Right ventricle myocardium superior (tissue), 1 donor: ENCODE measurements at regions not wholly inside any gene's neighbourhood (a gene's known extent, or its start where the extent isn't known, plus 50 kb on each side); places are given as distances from the start of the nearest gene placed in this dataset.
A peak's percentile ranks its signal among the peaks of the same experiment; 100 is the strongest.

Experiments used
- ATAC-seq: fragments of 200-7000 bp; cut with Tn5 transposase; one replicate; pipeline ENCODE4 v1.9.1; 2020; ENCODE audit warnings: mild to moderate bottlenecking; ENCODE audit not compliant: poor library complexity
- DNase-seq: peaks from one replicate; pipeline ENCODE4 v3.0.0-alpha.2; 2020
- intact Hi-C: fragments of 100-400 bp; cut with DNase I; formaldehyde crosslinking; loops from one replicate; pipeline ENCODE4 v1.11.2; 2022
- donor health status: DM: no; HTN: yes; CAD: no; lungs with severe emphysema.

GRCh38 chr1:187212377-187212776 is 383.6 kb downstream of the PLA2G4A start:
- intact Hi-C loops = no loop called here
- DNase-seq (no peak), ATAC-seq (no peak)

- ATAC-seq (no peak), DNase-seq (no peak)
- intact Hi-C loops = no loop called here
Measured at GRCh38 chr1:187226396-187226795, 397.6 kb downstream of the PLA2G4A start.

- ATAC-seq = no peak
- no peak for DNase-seq
- intact Hi-C loops = no loop called here
Measured at GRCh38 chr1:187228790-187229189, 400.0 kb downstream of the PLA2G4A start.

- intact Hi-C loops = no loop called here
- no peak for ATAC-seq
- DNase-seq = no peak
Measured at GRCh38 chr1:187229496-187229895, 400.7 kb downstream of the PLA2G4A start.

GRCh38 chr1:187234706-187235105 is 406.0 kb downstream of the PLA2G4A start:
- ATAC-seq = no peak

GRCh38 chr1:187236199-187236598 is 407.4 kb downstream of the PLA2G4A start:
- DNase-seq (no peak), ATAC-seq (no peak)
- intact Hi-C loops = no loop called here

More at GRCh38 chr1:187234706-187235105, 406.0 kb downstream of the PLA2G4A start:
- intact Hi-C loops = no loop called here
- no peak for DNase-seq

DNA sequence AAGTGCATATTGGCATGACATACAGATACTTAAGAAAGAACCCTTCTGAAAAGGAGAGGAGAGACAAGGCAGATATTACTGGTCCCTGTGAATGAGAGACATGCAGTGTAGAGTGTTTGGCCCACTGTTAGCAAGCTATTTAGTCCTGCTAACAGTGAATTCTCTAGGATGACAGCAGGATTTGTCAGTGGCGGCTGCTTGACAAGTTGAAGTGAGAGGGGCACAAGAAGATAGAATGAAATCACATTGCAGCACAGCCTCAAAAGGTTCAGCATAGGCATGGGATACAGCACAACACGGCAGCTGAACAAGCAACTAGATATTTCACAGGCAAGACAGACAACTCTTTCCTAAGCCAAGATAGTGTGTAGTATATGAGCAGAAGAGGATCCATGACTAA is 407.9 kb downstream of the PLA2G4A start:
- DNase-seq = no peak
- intact Hi-C loops = no loop called here
- peak; percentile 62 for ATAC-seq

GRCh38 chr1:187237542-187237941 is 408.8 kb downstream of the PLA2G4A start:
- intact Hi-C loops = no loop called here
- no peak for DNase-seq
- no peak for ATAC-seq

DNA sequence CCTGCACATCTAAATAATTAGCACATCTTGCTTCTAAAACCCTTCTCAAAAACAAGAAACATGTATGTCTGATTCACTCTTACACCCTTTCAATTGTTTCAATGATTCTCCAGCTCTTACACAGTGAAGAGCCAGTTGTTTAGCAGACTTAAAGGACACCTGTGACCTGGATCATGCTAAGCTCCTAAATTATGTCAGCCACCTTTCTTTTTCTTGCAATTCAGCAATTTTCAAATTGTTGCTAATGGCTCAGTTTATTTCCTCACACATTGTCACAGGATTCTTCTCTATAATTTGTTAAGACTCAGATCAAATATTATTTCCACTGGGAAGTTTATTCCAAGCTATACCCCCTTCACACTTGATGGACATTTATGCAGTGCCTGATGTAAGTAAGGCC is 413.2 kb downstream of the PLA2G4A start:
- no peak for ATAC-seq
- no peak for DNase-seq
- intact Hi-C loops = no loop called here

DNA sequence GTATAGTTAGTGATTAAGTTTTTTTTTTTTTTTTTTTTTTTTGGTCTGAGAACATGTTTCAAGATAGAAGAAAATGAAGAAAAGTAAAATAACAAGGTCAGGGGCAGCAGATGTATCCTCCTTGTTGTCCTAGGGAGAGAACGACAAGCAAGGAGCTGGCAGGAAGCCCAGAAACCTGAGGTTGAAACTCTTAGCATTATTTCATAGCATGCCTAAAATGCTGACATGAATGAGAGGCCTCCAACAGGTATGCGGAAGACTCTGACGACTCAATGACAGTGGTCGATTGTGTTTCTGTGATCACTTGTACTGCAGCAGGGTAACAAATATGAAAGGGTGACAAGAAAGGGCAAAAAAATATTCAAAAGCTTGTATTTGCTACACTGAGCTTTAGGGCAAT is 415.9 kb downstream of the PLA2G4A start:
- intact Hi-C loops = no loop called here
- no peak for DNase-seq
- ATAC-seq = no peak

GRCh38 chr1:187245201-187245600 is 416.5 kb downstream of the PLA2G4A start:
- ATAC-seq (no peak), DNase-seq (no peak)
- intact Hi-C loops = no loop called here

GRCh38 chr1:187249196-187249595 is 420.4 kb downstream of the PLA2G4A start:
- ATAC-seq (no peak), DNase-seq (no peak)
- intact Hi-C loops = no loop called here

GRCh38 chr1:187252923-187253322 is 424.2 kb downstream of the PLA2G4A start:
- intact Hi-C loops = no loop called here
- no peak for ATAC-seq

GRCh38 chr1:187257476-187257875 is 428.7 kb downstream of the PLA2G4A start:
- intact Hi-C loops = no loop called here
- DNase-seq (no peak), ATAC-seq (no peak)

More at GRCh38 chr1:187252923-187253322, 424.2 kb downstream of the PLA2G4A start:
- DNase-seq = no peak

- intact Hi-C loops = no loop called here
- no peak for ATAC-seq
- no peak for DNase-seq
Measured at GRCh38 chr1:187261637-187262036, 432.9 kb downstream of the PLA2G4A start.

DNA sequence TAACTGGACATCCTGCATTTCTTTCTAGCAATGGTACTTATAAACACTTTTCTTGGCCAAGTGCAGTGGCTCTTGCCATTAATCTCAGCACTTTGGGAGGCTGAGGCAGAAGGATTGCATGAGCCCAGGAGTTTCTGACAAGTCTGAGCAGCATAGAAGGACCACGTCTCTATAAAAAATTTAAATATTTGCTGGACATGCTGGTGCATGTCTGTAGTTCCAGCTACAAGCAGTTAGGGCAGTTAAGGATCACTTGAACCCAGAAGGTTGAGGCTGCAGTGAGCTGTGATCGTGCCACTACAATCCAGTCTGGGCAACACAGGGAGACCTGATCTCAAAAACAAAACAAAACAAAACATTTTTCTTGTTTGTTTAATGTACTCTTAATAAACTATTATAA is 434.0 kb downstream of the PLA2G4A start:
- DNase-seq (no peak), ATAC-seq (no peak)
- intact Hi-C loops = no loop called here

GRCh38 chr1:187264995-187265602 is 436.4 kb downstream of the PLA2G4A start:
- DNase-seq (no peak), ATAC-seq (no peak)
- intact Hi-C loops = no loop called here

- no peak for ATAC-seq
- no peak for DNase-seq
- intact Hi-C loops = no loop called here
Measured at GRCh38 chr1:187266051-187266450, 437.3 kb downstream of the PLA2G4A start.

DNA sequence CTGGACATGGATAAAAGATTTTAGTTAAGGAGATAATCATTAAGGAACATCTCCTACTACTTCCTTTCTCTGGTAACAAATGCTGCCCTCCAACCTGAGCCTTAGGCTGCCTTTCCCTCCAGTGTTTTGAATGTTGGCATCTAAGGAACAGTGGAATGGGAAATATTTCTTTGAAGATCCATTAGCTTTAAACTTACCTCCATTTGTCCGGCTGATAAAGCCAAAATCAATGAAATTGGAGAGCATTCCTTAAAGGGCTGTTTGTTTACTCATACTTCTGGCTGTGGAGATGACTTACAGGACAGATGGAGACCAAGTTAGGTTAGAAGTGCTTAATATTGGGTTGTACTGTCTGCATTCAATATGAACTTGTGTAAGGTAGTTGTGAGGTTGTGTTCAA is 439.1 kb downstream of the PLA2G4A start:
- no peak for ATAC-seq
- no peak for DNase-seq
- intact Hi-C loops = no loop called here

DNA sequence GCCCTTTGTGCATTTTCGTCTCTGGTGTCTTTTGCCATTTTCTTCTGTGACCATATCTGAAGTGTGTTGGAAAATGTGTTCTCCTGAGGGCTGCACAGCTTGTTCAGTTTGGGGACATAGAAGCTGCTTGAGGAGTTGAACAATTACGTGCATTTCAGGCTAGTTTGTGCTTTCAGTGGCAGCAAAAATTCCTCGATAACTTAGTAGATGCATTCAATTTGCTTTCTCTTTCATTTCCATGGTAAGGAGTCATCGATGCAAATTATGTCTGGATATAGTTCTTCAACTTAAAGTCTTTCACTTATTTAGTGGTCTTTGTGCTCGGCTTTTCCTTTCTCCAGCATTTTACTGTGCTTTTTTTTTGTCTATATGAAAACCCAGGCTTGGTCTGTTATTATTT is 441.5 kb downstream of the PLA2G4A start:
- ATAC-seq = no peak
- intact Hi-C loops = no loop called here
- no peak for DNase-seq

DNA sequence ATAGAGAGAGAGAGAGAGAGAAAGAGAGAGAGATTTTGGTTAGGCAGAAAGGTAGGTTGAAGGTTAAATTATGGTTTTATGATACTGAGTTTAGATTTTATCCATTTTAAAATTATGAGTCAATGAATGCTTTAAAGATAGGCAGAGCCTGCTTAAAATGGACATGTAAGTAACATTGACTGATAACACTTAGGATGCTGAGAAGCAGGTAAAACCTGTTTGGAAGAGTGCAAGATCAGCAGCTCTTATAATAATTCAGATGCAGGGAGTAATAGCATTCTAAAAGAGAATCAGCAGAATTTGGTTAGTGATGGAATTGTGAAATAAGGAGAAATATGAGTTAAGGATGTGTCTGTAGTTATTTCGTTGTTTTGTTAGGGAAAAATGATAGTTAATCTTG is 446.6 kb downstream of the PLA2G4A start:
- ATAC-seq = no peak
- intact Hi-C loops = no loop called here
- no peak for DNase-seq
